CD14-positive monocyte (primary cell): ENCODE measurements at regions not wholly inside any gene's neighbourhood (a gene's known extent, or its start where the extent isn't known, plus 50 kb on each side); places are given as distances from the start of the nearest gene placed in this dataset.

Experiments used
- DNase-seq, 3 donors: peaks; one replicate each; pipeline ENCODE4 v3.0.0-alpha.2; 2011 to 2022
- H2AFZ ChIP-seq: 2 replicates; pipeline ENCODE4 v1.6.0; 2012; ENCODE audit warnings: mild to moderate bottlenecking, low read depth, low read length, inconsistent platforms; ENCODE audit not compliant: insufficient read depth, poor library complexity, severe bottlenecking
- H3K27ac ChIP-seq, 2 donors: 1 replicate in 1 of 2; 2 replicates in 1 of 2; pipeline ENCODE4 v1.5.1; 2012 to 2013; ENCODE audit warnings: low read length in 2 of 2, control low read depth in 1 of 2, inconsistent platforms in 1 of 2, low read depth in 1 of 2, mild to moderate bottlenecking in 1 of 2
- H3K27me3 ChIP-seq, 2 donors: one replicate each; pipeline versions ENCODE4 v1.6.0 to v1.6.1; 2011 to 2013; ENCODE audit warnings: low read length in 2 of 2; ENCODE audit not compliant: control insufficient read depth in 2 of 2, insufficient read depth in 2 of 2
- H3K36me3 ChIP-seq, 2 donors: replicated peaks in 1 of 2; 1 replicate in 1 of 2; 2 replicates in 1 of 2; pipeline versions ENCODE4 v1.5.1 to v1.6.1; 2012 to 2013; ENCODE audit warnings: low read length in 2 of 2, control low read depth in 1 of 2, inconsistent platforms in 1 of 2, mild to moderate bottlenecking in 1 of 2; ENCODE audit not compliant: insufficient read depth in 2 of 2, control insufficient read depth in 1 of 2
- H3K4me1 ChIP-seq, 2 donors: 1 replicate in 1 of 2; 2 replicates in 1 of 2; pipeline versions ENCODE4 v1.5.1 to v1.6.1; 2012 to 2013; ENCODE audit warnings: low read length in 2 of 2, control low read depth in 1 of 2, inconsistent platforms in 1 of 2, mild to moderate bottlenecking in 1 of 2, moderate library complexity in 1 of 2; ENCODE audit not compliant: insufficient read depth in 2 of 2, control insufficient read depth in 1 of 2
- H3K4me2 ChIP-seq: replicated peaks from 2 replicates; pipeline ENCODE3; 2012; ENCODE audit warnings: low read length, moderate library complexity, mild to moderate bottlenecking; ENCODE audit not compliant: poor library complexity, severe bottlenecking; ENCODE audit errors: extremely low read depth
- H3K4me3 ChIP-seq, 3 experiments: fragments of 200-600 bp in 1 of 3; sonication (generic) in 1 of 3; replicated peaks in 1 of 3; 1 replicate in 2 of 3; 2 replicates in 1 of 3; pipeline ENCODE4 v1.5.1; 2011 to 2013; ENCODE audit warnings: low read length in 3 of 3, mild to moderate bottlenecking in 3 of 3, control low read depth in 2 of 3, low read depth in 2 of 3, inconsistent platforms in 1 of 3, moderate library complexity in 1 of 3
- H3K79me2 ChIP-seq: 2 replicates; pipeline ENCODE4 v1.6.0; 2012; ENCODE audit warnings: mild to moderate bottlenecking, control low read depth, inconsistent platforms, low read length, moderate library complexity; ENCODE audit not compliant: insufficient read depth
- H3K9ac ChIP-seq: 2 replicates; pipeline ENCODE4 v1.6.0; 2017; ENCODE audit warnings: low read length, mild to moderate bottlenecking; ENCODE audit not compliant: insufficient read depth, poor library complexity, severe bottlenecking
- H3K9me3 ChIP-seq, 2 donors: replicated peaks in 1 of 2; 1 replicate in 1 of 2; 2 replicates in 1 of 2; pipeline versions ENCODE4 v1.5.1 to v1.6.1; 2012 to 2013; ENCODE audit warnings: low read length in 2 of 2, control low read depth in 1 of 2; ENCODE audit not compliant: control insufficient read depth in 1 of 2, insufficient read depth in 1 of 2
- H4K20me1 ChIP-seq: 2 replicates; pipeline ENCODE4 v1.6.0; 2012; ENCODE audit warnings: mild to moderate bottlenecking, low read length, control low read depth, moderate library complexity; ENCODE audit not compliant: insufficient read depth
- H3K27ac Mint-ChIP-seq, 7 donors: one replicate each; pipeline ENCODE4 v1.8.0; 2020; ENCODE audit warnings: mild to moderate bottlenecking in 7 of 7, mixed read lengths in 7 of 7, moderate library complexity in 6 of 7, inconsistent platforms in 2 of 7
- H3K27me3 Mint-ChIP-seq, 3 donors: one replicate each; pipeline ENCODE4 v1.8.0; 2021 to 2022; ENCODE audit warnings: low read depth in 3 of 3, mild to moderate bottlenecking in 3 of 3, mixed read lengths in 3 of 3, moderate library complexity in 3 of 3, inconsistent platforms in 1 of 3
- H3K36me3 Mint-ChIP-seq, 2 donors: one replicate each; pipeline ENCODE4 v1.8.0; 2020; ENCODE audit warnings: mixed read lengths in 2 of 2, inconsistent platforms in 1 of 2, mild to moderate bottlenecking in 1 of 2
- H3K4me1 Mint-ChIP-seq: one replicate; pipeline ENCODE4 v1.8.0; 2020; ENCODE audit warnings: mild to moderate bottlenecking, mixed read lengths
- H3K4me3 Mint-ChIP-seq, 2 donors: one replicate each; pipeline ENCODE4 v1.8.0; 2020; ENCODE audit warnings: mild to moderate bottlenecking in 2 of 2, mixed read lengths in 2 of 2, moderate library complexity in 1 of 2
- H3K9me3 Mint-ChIP-seq, 7 donors: one replicate each; pipeline ENCODE4 v1.8.0; 2020 to 2022; ENCODE audit warnings: mixed read lengths in 7 of 7, mild to moderate bottlenecking in 6 of 7, moderate library complexity in 6 of 7, inconsistent platforms in 2 of 7
- WGBS: methylation state at CpG from one replicate; pipeline ENCODE4 v1.1.5; 2013; ENCODE audit warnings: missing lambda C conversion rate; ENCODE audit not compliant: insufficient coverage; 5-methylcytosine and 5-hydroxymethylcytosine counted together
- intact Hi-C, 2 donors: fragments of 100-400 bp; cut with micrococcal nuclease; formaldehyde crosslinking; loops; one replicate each; pipeline versions ENCODE4 v1.15.0 to v1.15.1; 2023
- TF ChIP-seq, protein P1 (sequence below): fragments of 200-600 bp; IDR thresholded peaks from one replicate; pipeline ENCODE4 v1.8.0; 2022; ENCODE audit warnings: antibody characterized with exemption, mild to moderate bottlenecking

DNA sequence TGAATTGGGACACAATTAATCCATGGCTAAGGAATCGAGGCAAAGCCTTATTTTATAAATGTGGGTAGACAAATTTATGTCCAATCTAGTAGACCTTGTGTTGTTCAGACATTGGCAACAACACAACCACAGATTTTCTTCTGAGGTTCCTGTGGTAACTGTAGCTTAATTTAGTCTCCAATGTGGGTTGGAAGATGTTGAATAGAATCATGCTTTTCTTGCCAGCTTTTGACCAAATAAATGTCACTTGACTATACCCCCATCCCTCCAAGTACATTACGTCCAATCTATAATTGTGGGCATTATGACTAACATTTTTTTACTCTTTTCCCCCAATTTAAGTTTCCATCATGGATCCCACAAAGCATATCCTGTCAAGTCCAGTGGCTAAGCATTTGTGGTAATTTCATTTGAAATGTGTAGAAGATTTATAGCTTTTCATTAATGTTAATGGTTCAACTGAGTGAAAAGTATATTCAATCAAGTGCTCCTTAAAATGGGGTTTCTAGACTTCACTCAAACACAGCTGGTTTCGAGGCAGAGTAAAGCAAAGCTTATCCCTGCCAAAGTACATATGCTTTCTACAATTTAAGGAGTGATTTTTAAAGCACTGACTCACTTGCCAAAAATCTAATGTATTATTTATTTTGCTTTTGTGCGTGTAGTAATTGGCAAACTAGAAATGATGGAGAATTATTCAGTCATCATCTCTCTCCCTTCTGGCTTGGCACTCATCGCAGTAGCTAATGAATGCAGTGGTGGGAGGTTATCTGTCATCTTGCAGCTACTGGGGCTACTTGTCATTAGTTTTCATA is 141.8 kb downstream of the FAM174A start:
- H3K9ac ChIP-seq: no peak overlapping the region
- no peak overlapping the region for H3K4me2 ChIP-seq
- no peaks in the 10 kb centered on the region for H3K27me3 ChIP-seq
- H3K4me3 Mint-ChIP-seq: no peak overlapping the region
- no peaks in the 10 kb centered on the region for H3K9me3 ChIP-seq
- H3K27ac Mint-ChIP-seq: no peak overlapping the region
- no peak overlapping the region for H2AFZ ChIP-seq
- intact Hi-C loops: no loop called here
- WGBS: 80% methylated on average over 1 of the region's 5 CpGs
- peaks cover under 1 to 8% (median 5%) of the 10 kb centered on the region in 7 donors for H3K9me3 Mint-ChIP-seq
- H3K4me1 Mint-ChIP-seq: no peaks in the 10 kb centered on the region
- no peaks in the 10 kb centered on the region for H3K36me3 Mint-ChIP-seq
- H3K79me2 ChIP-seq: no peaks in the 10 kb centered on the region
- no peaks in the 10 kb centered on the region for H3K36me3 ChIP-seq
- DNase-seq: no peak
- peaks cover 0 to 1% (median 0%) of the 10 kb centered on the region in 3 donors for H3K27me3 Mint-ChIP-seq
- no peaks in the 10 kb centered on the region for H3K4me1 ChIP-seq
- TF ChIP-seq, protein P1, sequence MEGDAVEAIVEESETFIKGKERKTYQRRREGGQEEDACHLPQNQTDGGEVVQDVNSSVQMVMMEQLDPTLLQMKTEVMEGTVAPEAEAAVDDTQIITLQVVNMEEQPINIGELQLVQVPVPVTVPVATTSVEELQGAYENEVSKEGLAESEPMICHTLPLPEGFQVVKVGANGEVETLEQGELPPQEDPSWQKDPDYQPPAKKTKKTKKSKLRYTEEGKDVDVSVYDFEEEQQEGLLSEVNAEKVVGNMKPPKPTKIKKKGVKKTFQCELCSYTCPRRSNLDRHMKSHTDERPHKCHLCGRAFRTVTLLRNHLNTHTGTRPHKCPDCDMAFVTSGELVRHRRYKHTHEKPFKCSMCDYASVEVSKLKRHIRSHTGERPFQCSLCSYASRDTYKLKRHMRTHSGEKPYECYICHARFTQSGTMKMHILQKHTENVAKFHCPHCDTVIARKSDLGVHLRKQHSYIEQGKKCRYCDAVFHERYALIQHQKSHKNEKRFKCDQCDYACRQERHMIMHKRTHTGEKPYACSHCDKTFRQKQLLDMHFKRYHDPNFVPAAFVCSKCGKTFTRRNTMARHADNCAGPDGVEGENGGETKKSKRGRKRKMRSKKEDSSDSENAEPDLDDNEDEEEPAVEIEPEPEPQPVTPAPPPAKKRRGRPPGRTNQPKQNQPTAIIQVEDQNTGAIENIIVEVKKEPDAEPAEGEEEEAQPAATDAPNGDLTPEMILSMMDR: no peak
- H4K20me1 ChIP-seq: no peaks in the 10 kb centered on the region
- H3K27ac ChIP-seq: no peak overlapping the region
- no peak overlapping the region for H3K4me3 ChIP-seq

DNA sequence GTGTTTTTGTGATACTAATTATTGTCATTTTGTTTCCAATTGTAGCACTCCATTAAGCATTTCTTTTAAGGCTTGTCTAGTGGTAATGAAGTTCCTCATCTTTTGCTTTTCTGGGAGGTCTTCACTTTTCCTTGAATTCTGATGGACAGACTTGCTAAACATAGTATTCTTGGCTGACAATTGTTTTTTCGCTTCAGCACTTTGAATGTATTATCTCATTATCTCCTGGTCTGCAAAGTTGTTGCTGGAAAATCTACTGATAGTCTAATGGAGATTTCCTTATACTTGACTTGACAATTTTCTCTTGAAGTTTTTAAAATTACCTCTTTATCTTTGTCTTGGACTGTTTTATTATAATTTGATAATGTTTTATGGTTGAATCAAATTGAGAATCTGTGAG is 147.5 kb downstream of the FAM174A start:
- H4K20me1 ChIP-seq: no peaks in the 10 kb centered on the region
- Mint-ChIP-seq H3K27me3 (no peaks in the 10 kb centered on the region), H3K27ac (no peak overlapping the region), H3K4me1 (no peaks in the 10 kb centered on the region), H3K4me3 (no peak overlapping the region), H3K36me3 (peaks cover 0 to 3% of the 10 kb centered on the region in 2 donors), H3K9me3 (peaks cover 20 to 27% (median 25%) of the 10 kb centered on the region in 7 donors)
- no peak overlapping the region for H3K4me3 ChIP-seq
- TF ChIP-seq, protein P1: no peak
- H2AFZ ChIP-seq: no peak overlapping the region
- H3K4me2 ChIP-seq: no peak overlapping the region
- intact Hi-C loops: no loop called here
- no peaks in the 10 kb centered on the region for H3K36me3 ChIP-seq
- no peaks in the 10 kb centered on the region for H3K27me3 ChIP-seq
- no peaks in the 10 kb centered on the region for H3K4me1 ChIP-seq
- H3K27ac ChIP-seq: no peak overlapping the region
- peaks cover 7 to 21% of the 10 kb centered on the region in 2 donors for H3K9me3 ChIP-seq
- H3K79me2 ChIP-seq: no peaks in the 10 kb centered on the region
- no peak for DNase-seq
- H3K9ac ChIP-seq: no peak overlapping the region
- no CpG with 5 or more reads among the region's 1 CpG for WGBS
